GM23338 (cell line): ENCODE measurements at regions not wholly inside any gene's neighbourhood (a gene's known extent, or its start where the extent isn't known, plus 50 kb on each side); places are given as distances from the start of the nearest gene placed in this dataset.

Experiments used
- ATAC-seq: fragments of 200-7000 bp; cut with Tn5 transposase; 3 replicates; pipeline ENCODE4 v1.9.1; 2020
- DNase-seq: peaks from one replicate; pipeline ENCODE4 v3.0.0-alpha.2; 2015; ENCODE audit warnings: low spot score
- H2AFZ ChIP-seq: fragments of 200-600 bp; sonication (generic); 2 replicates; pipeline ENCODE4 v1.8.0; 2016; ENCODE audit warnings: antibody characterized with exemption, mild to moderate bottlenecking, moderate library complexity
- H3F3A ChIP-seq: fragments of 200-600 bp; sonication (generic); replicated peaks from 2 replicates; pipeline ENCODE4 v1.8.0; 2017; ENCODE audit warnings: antibody characterized with exemption, mixed run types, low read depth
- H3K27ac ChIP-seq: fragments of 200-600 bp; sonication (generic); 2 replicates; pipeline ENCODE4 v1.6.1; 2016; ENCODE audit warnings: low read depth
- H3K27me3 ChIP-seq: fragments of 200-600 bp; sonication (generic); 2 replicates; pipeline ENCODE4 v1.8.0; 2016; ENCODE audit warnings: mild to moderate bottlenecking, mixed run types, moderate library complexity; ENCODE audit not compliant: insufficient read depth
- H3K36me3 ChIP-seq: fragments of 200-600 bp; sonication (generic); 2 replicates; pipeline ENCODE4 v1.8.0; 2016; ENCODE audit warnings: mild to moderate bottlenecking; ENCODE audit not compliant: insufficient read depth
- H3K4me1 ChIP-seq: fragments of 200-600 bp; sonication (generic); 2 replicates; pipeline ENCODE4 v1.8.0; 2016; ENCODE audit warnings: mild to moderate bottlenecking, moderate library complexity; ENCODE audit not compliant: insufficient read depth
- H3K4me2 ChIP-seq: fragments of 200-600 bp; sonication (generic); 2 replicates; pipeline ENCODE4 v1.7.1; 2017; ENCODE audit warnings: mixed run types
- H3K4me3 ChIP-seq: fragments of 200-600 bp; sonication (generic); 2 replicates; pipeline ENCODE4 v1.6.1; 2016; ENCODE audit warnings: mixed run types
- H3K79me2 ChIP-seq: fragments of 200-600 bp; sonication (generic); replicated peaks from 2 replicates; pipeline ENCODE4 v1.8.0; 2017; ENCODE audit warnings: mild to moderate bottlenecking; ENCODE audit not compliant: insufficient read depth
- H3K9me2 ChIP-seq: fragments of 200-600 bp; sonication (generic); 2 replicates; pipeline ENCODE4 v1.8.0; 2017; ENCODE audit not compliant: insufficient read depth
- H4K20me1 ChIP-seq: fragments of 200-600 bp; sonication (generic); replicated peaks from 2 replicates; pipeline ENCODE4 v1.8.0; 2017; ENCODE audit warnings: mild to moderate bottlenecking; ENCODE audit not compliant: insufficient read depth
- H3K27ac Mint-ChIP-seq: 2 replicates; pipeline ENCODE4 v1.8.0; 2020; ENCODE audit warnings: inconsistent platforms, mild to moderate bottlenecking, moderate library complexity, mixed read lengths
- H3K27me3 Mint-ChIP-seq: 3 replicates; pipeline ENCODE4 v1.8.0; 2022; ENCODE audit warnings: low read depth, mild to moderate bottlenecking, moderate library complexity, mixed read lengths, inconsistent platforms; ENCODE audit not compliant: insufficient read depth, poor library complexity
- H3K36me3 Mint-ChIP-seq: 3 replicates; pipeline ENCODE4 v1.8.0; 2021; ENCODE audit warnings: low read depth, mild to moderate bottlenecking, inconsistent platforms, moderate library complexity, mixed read lengths
- H3K4me1 Mint-ChIP-seq: 3 replicates; pipeline ENCODE4 v1.8.0; 2020; ENCODE audit warnings: mild to moderate bottlenecking, inconsistent platforms, mixed read lengths
- H3K4me3 Mint-ChIP-seq: 3 replicates; pipeline ENCODE4 v1.8.0; 2021; ENCODE audit warnings: moderate library complexity, mild to moderate bottlenecking, inconsistent platforms, mixed read lengths
- H3K9me3 Mint-ChIP-seq: 3 replicates; pipeline ENCODE4 v1.8.0; 2020; ENCODE audit warnings: moderate library complexity, mild to moderate bottlenecking, inconsistent platforms, mixed read lengths
- CREB1 ChIP-seq: fragments of 250-450 bp; sonication (Bioruptor Pico); IDR thresholded peaks from 2 replicates; pipeline ENCODE4 v1.5.0; 2020; ENCODE audit warnings: low read depth, mild to moderate bottlenecking, moderate library complexity
- EZH2 ChIP-seq: fragments of 200-600 bp; sonication (generic); IDR thresholded peaks from one replicate; pipeline ENCODE4 v1.8.0; 2017; ENCODE audit warnings: antibody characterized with exemption, mild to moderate bottlenecking, low read depth; ENCODE audit not compliant: unreplicated experiment
- EZH2phosphoT487 ChIP-seq: fragments of 200-600 bp; sonication (generic); IDR thresholded peaks from one replicate; pipeline ENCODE4 v1.8.1; 2018; ENCODE audit warnings: antibody characterized with exemption; ENCODE audit not compliant: unreplicated experiment
- JUNB ChIP-seq: IDR thresholded peaks from one replicate; pipeline ENCODE4 v1.6.1; 2016; ENCODE audit warnings: antibody characterized with exemption; ENCODE audit not compliant: unreplicated experiment
- NANOG ChIP-seq: IDR thresholded peaks from 2 replicates; pipeline ENCODE4 v1.6.1; 2016; ENCODE audit warnings: antibody characterized with exemption, borderline replicate concordance
- POLR2AphosphoS5 ChIP-seq: IDR thresholded peaks from 2 replicates; pipeline ENCODE4 v1.6.1; 2016; ENCODE audit warnings: antibody characterized with exemption, low read depth
- STAT1 ChIP-seq: IDR thresholded peaks from one replicate; pipeline ENCODE4 v1.6.1; 2016; ENCODE audit warnings: antibody characterized with exemption; ENCODE audit not compliant: unreplicated experiment
- ZNF114 ChIP-seq: fragments of 250-450 bp; sonication (Bioruptor Pico); IDR thresholded peaks from 2 replicates; pipeline ENCODE4 v1.5.0; 2020; ENCODE audit warnings: mild to moderate bottlenecking, moderate library complexity
- ZNF331 ChIP-seq: fragments of 250-450 bp; sonication (Bioruptor Pico); IDR thresholded peaks from 2 replicates; pipeline ENCODE4 v1.5.0; 2020; ENCODE audit warnings: low read depth, mild to moderate bottlenecking, moderate library complexity
- TF ChIP-seq, protein P1 (sequence below): fragments of 250-450 bp; sonication (Bioruptor Pico); IDR thresholded peaks from 2 replicates; pipeline ENCODE4 v1.5.0; 2020; ENCODE audit warnings: mild to moderate bottlenecking, moderate library complexity
- TF ChIP-seq, protein P2 (sequence below), 2 experiments: fragments of 200-600 bp in 1 of 2; sonication (generic) in 1 of 2; conservative IDR thresholded peaks; 2 replicates each; pipeline versions ENCODE4 v1.5.1 to v1.6.1; 2016 to 2017; ENCODE audit warnings: antibody characterized with exemption in 2 of 2, low read depth in 2 of 2, mild to moderate bottlenecking in 2 of 2, moderate library complexity in 1 of 2
- TF ChIP-seq, protein P3 (sequence below): IDR thresholded peaks from one replicate; pipeline ENCODE4 v1.6.1; 2018; ENCODE audit warnings: antibody characterized with exemption; ENCODE audit not compliant: unreplicated experiment
- TF ChIP-seq, protein P4 (sequence below): IDR thresholded peaks from 2 replicates; pipeline ENCODE4 v1.6.1; 2016; ENCODE audit warnings: antibody characterized with exemption

DNA sequence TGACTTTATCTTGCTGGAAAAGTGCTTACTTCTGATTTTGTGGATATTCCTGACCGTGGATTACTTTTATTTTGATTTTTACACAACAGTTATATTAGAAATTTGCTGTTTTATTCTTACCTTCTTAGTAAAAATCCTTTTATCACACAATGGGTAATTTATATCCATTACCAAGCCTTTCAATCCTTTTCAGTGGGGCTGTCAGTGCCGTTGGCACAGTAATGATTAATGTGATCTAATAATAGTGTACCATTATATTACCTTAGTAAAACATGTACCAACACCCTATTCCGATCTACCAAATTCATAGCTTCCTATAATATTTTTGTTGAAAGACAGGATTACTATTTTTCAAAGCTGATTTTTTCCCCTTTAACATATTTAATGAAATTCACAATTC is 87.3 kb upstream of the ZNF536 start:
- Histone ChIP-seq H3K4me1 (peaks cover 9% of the 10 kb centered on the region; the same call in 1 of the 2 replicates), H4K20me1 (no peaks in the 10 kb centered on the region), H3K27me3 (no peaks in the 10 kb centered on the region)

More for the DNA sequence above, 87.3 kb upstream of the ZNF536 start:
- Mint-ChIP-seq H3K27ac (no peak overlapping the region), H3K4me1 (peaks cover 27% of the 10 kb centered on the region), H3K9me3 (no peaks in the 10 kb centered on the region; the same call in 1 of the 3 replicates), H3K36me3 (no peaks in the 10 kb centered on the region), H3K27me3 (no peaks in the 10 kb centered on the region), H3K4me3 (no peak overlapping the region)
- Histone ChIP-seq H3K79me2 (no peaks in the 10 kb centered on the region), H3K4me3 (no peak overlapping the region), H3K9me2 (0 out of 2 replicates have a peak, but pooled peaks cover 6% of the 10 kb centered on the region), H3K36me3 (no peaks in the 10 kb centered on the region), H3K4me2 (no peak overlapping the region), H3K27ac (no peak overlapping the region), H3F3A (no peaks in the 10 kb centered on the region), H2AFZ (no peak overlapping the region)
- no peak for TF ChIP-seq ZNF114 (CRISPR knock-in tag)
- no peak for TF ChIP-seq ZNF331 (CRISPR knock-in tag)
- TF ChIP-seq EZH2, result no peak
- TF ChIP-seq, protein P1, sequence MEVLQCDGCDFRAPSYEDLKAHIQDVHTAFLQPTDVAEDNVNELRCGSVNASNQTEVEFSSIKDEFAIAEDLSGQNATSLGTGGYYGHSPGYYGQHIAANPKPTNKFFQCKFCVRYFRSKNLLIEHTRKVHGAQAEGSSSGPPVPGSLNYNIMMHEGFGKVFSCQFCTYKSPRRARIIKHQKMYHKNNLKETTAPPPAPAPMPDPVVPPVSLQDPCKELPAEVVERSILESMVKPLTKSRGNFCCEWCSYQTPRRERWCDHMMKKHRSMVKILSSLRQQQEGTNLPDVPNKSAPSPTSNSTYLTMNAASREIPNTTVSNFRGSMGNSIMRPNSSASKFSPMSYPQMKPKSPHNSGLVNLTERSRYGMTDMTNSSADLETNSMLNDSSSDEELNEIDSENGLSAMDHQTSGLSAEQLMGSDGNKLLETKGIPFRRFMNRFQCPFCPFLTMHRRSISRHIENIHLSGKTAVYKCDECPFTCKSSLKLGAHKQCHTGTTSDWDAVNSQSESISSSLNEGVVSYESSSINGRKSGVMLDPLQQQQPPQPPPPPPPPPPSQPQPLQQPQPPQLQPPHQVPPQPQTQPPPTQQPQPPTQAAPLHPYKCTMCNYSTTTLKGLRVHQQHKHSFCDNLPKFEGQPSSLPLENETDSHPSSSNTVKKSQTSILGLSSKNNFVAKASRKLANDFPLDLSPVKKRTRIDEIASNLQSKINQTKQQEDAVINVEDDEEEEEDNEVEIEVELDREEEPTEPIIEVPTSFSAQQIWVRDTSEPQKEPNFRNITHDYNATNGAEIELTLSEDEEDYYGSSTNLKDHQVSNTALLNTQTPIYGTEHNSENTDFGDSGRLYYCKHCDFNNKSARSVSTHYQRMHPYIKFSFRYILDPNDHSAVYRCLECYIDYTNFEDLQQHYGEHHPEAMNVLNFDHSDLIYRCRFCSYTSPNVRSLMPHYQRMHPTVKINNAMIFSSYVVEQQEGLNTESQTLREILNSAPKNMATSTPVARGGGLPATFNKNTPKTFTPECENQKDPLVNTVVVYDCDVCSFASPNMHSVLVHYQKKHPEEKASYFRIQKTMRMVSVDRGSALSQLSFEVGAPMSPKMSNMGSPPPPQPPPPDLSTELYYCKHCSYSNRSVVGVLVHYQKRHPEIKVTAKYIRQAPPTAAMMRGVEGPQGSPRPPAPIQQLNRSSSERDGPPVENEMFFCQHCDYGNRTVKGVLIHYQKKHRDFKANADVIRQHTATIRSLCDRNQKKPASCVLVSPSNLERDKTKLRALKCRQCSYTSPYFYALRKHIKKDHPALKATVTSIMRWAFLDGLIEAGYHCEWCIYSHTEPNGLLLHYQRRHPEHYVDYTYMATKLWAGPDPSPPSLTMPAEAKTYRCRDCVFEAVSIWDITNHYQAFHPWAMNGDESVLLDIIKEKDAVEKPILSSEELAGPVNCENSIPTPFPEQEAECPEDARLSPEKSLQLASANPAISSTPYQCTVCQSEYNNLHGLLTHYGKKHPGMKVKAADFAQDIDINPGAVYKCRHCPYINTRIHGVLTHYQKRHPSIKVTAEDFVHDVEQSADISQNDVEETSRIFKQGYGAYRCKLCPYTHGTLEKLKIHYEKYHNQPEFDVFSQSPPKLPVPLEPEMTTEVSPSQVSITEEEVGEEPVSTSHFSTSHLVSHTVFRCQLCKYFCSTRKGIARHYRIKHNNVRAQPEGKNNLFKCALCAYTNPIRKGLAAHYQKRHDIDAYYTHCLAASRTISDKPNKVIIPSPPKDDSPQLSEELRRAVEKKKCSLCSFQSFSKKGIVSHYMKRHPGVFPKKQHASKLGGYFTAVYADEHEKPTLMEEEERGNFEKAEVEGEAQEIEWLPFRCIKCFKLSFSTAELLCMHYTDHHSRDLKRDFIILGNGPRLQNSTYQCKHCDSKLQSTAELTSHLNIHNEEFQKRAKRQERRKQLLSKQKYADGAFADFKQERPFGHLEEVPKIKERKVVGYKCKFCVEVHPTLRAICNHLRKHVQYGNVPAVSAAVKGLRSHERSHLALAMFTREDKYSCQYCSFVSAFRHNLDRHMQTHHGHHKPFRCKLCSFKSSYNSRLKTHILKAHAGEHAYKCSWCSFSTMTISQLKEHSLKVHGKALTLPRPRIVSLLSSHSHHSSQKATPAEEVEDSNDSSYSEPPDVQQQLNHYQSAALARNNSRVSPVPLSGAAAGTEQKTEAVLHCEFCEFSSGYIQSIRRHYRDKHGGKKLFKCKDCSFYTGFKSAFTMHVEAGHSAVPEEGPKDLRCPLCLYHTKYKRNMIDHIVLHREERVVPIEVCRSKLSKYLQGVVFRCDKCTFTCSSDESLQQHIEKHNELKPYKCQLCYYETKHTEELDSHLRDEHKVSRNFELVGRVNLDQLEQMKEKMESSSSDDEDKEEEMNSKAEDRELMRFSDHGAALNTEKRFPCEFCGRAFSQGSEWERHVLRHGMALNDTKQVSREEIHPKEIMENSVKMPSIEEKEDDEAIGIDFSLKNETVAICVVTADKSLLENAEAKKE, result no peak
- TF ChIP-seq NANOG, result no peak
- TF ChIP-seq STAT1, result no peak
- TF ChIP-seq JUNB, result no peak
- TF ChIP-seq EZH2phosphoT487, result no peak
- TF ChIP-seq, protein P2, sequence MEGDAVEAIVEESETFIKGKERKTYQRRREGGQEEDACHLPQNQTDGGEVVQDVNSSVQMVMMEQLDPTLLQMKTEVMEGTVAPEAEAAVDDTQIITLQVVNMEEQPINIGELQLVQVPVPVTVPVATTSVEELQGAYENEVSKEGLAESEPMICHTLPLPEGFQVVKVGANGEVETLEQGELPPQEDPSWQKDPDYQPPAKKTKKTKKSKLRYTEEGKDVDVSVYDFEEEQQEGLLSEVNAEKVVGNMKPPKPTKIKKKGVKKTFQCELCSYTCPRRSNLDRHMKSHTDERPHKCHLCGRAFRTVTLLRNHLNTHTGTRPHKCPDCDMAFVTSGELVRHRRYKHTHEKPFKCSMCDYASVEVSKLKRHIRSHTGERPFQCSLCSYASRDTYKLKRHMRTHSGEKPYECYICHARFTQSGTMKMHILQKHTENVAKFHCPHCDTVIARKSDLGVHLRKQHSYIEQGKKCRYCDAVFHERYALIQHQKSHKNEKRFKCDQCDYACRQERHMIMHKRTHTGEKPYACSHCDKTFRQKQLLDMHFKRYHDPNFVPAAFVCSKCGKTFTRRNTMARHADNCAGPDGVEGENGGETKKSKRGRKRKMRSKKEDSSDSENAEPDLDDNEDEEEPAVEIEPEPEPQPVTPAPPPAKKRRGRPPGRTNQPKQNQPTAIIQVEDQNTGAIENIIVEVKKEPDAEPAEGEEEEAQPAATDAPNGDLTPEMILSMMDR (conservative IDR thresholded peaks at IDR 0.05; ENCODE audit: low read depth in 2 of 2), result no peak
- TF ChIP-seq, protein P3, sequence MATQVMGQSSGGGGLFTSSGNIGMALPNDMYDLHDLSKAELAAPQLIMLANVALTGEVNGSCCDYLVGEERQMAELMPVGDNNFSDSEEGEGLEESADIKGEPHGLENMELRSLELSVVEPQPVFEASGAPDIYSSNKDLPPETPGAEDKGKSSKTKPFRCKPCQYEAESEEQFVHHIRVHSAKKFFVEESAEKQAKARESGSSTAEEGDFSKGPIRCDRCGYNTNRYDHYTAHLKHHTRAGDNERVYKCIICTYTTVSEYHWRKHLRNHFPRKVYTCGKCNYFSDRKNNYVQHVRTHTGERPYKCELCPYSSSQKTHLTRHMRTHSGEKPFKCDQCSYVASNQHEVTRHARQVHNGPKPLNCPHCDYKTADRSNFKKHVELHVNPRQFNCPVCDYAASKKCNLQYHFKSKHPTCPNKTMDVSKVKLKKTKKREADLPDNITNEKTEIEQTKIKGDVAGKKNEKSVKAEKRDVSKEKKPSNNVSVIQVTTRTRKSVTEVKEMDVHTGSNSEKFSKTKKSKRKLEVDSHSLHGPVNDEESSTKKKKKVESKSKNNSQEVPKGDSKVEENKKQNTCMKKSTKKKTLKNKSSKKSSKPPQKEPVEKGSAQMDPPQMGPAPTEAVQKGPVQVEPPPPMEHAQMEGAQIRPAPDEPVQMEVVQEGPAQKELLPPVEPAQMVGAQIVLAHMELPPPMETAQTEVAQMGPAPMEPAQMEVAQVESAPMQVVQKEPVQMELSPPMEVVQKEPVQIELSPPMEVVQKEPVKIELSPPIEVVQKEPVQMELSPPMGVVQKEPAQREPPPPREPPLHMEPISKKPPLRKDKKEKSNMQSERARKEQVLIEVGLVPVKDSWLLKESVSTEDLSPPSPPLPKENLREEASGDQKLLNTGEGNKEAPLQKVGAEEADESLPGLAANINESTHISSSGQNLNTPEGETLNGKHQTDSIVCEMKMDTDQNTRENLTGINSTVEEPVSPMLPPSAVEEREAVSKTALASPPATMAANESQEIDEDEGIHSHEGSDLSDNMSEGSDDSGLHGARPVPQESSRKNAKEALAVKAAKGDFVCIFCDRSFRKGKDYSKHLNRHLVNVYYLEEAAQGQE, result no peak
- TF ChIP-seq CREB1 (CRISPR knock-in tag), result no peak
- TF ChIP-seq POLR2AphosphoS5, result no peak
- TF ChIP-seq, protein P4, sequence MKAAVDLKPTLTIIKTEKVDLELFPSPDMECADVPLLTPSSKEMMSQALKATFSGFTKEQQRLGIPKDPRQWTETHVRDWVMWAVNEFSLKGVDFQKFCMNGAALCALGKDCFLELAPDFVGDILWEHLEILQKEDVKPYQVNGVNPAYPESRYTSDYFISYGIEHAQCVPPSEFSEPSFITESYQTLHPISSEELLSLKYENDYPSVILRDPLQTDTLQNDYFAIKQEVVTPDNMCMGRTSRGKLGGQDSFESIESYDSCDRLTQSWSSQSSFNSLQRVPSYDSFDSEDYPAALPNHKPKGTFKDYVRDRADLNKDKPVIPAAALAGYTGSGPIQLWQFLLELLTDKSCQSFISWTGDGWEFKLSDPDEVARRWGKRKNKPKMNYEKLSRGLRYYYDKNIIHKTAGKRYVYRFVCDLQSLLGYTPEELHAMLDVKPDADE, result no peak
- no peak for DNase-seq
- ATAC-seq, result no peak
